ENCODE measurements at regions not wholly inside any gene's neighbourhood (a gene's known extent, or its start where the extent isn't known, plus 50 kb on each side); places are given as distances from the start of the nearest gene placed in this dataset.

DNA sequence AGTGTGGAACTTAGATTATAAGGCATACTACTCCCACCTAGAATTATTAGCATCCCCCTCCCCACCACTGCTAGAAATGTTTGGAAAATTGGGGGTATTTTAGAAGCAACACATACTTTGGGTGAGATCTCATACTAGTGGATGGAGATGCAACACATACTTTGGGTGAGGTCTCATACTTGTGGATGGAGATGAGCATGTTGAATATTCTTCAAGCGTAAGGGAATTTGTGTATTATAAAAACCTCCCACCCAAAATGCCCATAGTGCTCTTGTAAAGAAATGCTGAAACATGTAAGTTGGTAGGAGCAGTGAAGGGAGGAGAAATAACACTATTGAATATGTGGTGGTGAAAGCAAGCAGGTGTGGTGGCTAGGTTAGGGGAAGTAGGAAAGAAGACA lies 124.0 kb upstream of the EPHA3 start:
- no peak overlapping the region for H3K9ac ChIP-seq (replicated peaks in 1 of 4; ENCODE audit: extremely low read depth in 1 of 4, low read depth in 3 of 4, low read length in 3 of 4)
- no peak overlapping the region for H2BK12ac ChIP-seq (ENCODE audit: low read depth, low read length)
- no peak overlapping the region for H3K18ac ChIP-seq (ENCODE audit: extremely low read depth, low read length)
- H4K20me1 ChIP-seq (replicated peaks in 1 of 2; ENCODE audit: control insufficient read depth in 1 of 2, insufficient read depth in 2 of 2, low read length in 2 of 2) = no peaks in the 10 kb centered on the region
- no peaks in the 10 kb centered on the region for H3K79me2 ChIP-seq (ENCODE audit: control insufficient read depth in 1 of 2, insufficient read depth in 2 of 2, low read length in 2 of 2)
- H3K56ac ChIP-seq (replicated peaks; ENCODE audit: insufficient read length, low read depth, low read length) = no peak overlapping the region
- no peak overlapping the region for H2BK20ac ChIP-seq (ENCODE audit: low read length)
- H4K91ac ChIP-seq (replicated peaks; ENCODE audit: insufficient read length, low read length) = no peak overlapping the region
- H3K79me1 ChIP-seq (ENCODE audit: low read depth, low read length) = no peaks in the 10 kb centered on the region
- H3K4me1 ChIP-seq (replicated peaks in 1 of 4; ENCODE audit: control insufficient read depth in 3 of 4, insufficient read depth in 4 of 4, low read length in 3 of 4) = no peaks in the 10 kb centered on the region
- no peak overlapping the region for H3K14ac ChIP-seq (ENCODE audit: insufficient read length)
- H4K5ac ChIP-seq (ENCODE audit: insufficient read length, low read depth, low read length) = no peak overlapping the region
- H3K36me3 ChIP-seq (ENCODE audit: control insufficient read depth in 2 of 4, insufficient read depth in 4 of 4, low read length in 3 of 4) = no peaks in the 10 kb centered on the region
- no peak overlapping the region for H3K23ac ChIP-seq (ENCODE audit: insufficient read length)
- DNase-seq (ENCODE audit: low read depth in 1 of 2, low spot score in 2 of 2) = no peak
- H2BK120ac ChIP-seq (replicated peaks; ENCODE audit: low read depth, low read length) = no peak overlapping the region
- FAIRE-seq = no peak
- no peaks in the 10 kb centered on the region for H3K9me3 ChIP-seq (ENCODE audit: insufficient read depth in 2 of 2, low read depth in 1 of 2, low read length in 1 of 2)
- no peaks in the 10 kb centered on the region for H3K27me3 ChIP-seq (replicated peaks in 1 of 4; ENCODE audit: control insufficient read depth in 3 of 4, extremely low read depth in 1 of 4, insufficient read depth in 3 of 4, low read length in 3 of 4)
- ChIA-PET POLR2A (ENCODE audit: partially characterized antibody) (no interaction called here), CTCF (ENCODE audit: partially characterized antibody) (no interaction called here)
- TF ChIP-seq NRF1 (IDR thresholded peaks at IDR 0.05; ENCODE audit: low read depth, low read length) = no peak
- TF ChIP-seq, protein P1, sequence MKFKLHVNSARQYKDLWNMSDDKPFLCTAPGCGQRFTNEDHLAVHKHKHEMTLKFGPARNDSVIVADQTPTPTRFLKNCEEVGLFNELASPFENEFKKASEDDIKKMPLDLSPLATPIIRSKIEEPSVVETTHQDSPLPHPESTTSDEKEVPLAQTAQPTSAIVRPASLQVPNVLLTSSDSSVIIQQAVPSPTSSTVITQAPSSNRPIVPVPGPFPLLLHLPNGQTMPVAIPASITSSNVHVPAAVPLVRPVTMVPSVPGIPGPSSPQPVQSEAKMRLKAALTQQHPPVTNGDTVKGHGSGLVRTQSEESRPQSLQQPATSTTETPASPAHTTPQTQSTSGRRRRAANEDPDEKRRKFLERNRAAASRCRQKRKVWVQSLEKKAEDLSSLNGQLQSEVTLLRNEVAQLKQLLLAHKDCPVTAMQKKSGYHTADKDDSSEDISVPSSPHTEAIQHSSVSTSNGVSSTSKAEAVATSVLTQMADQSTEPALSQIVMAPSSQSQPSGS (IDR thresholded peaks at IDR 0.05; ENCODE audit: low read length) = no peak
- no peak for TF ChIP-seq CEBPB (IDR thresholded peaks at IDR 0.05; ENCODE audit: low read depth, low read length)
- 95% methylated on average over 1 of the region's 1 CpG; no CpG with 5 or more reads in 1 of the 2 experiments for WGBS, 2 experiments (ENCODE audit: extremely low coverage in 1 of 2, insufficient coverage in 1 of 2, insufficient read length in 1 of 2, insufficient replicate concordance in 2 of 2, low coverage in 1 of 2, low lambda C conversion rate in 2 of 2, missing lambda C conversion rate in 1 of 2)
- H2BK15ac ChIP-seq (ENCODE audit: low read length) = no peak overlapping the region
- no peak overlapping the region for H2BK5ac ChIP-seq (ENCODE audit: low read depth, low read length)
- H3K4ac ChIP-seq (replicated peaks; ENCODE audit: insufficient read length, low read depth, low read length) = no peak overlapping the region
- H3K4me3 ChIP-seq (ENCODE audit: extremely low read depth in 1 of 4, insufficient read depth in 2 of 4, low read depth in 3 of 4, low read length in 4 of 4) = no peak overlapping the region
- H3K23me2 ChIP-seq (ENCODE audit: low read depth, low read length) = no peaks in the 10 kb centered on the region
- no peak overlapping the region for H3K27ac ChIP-seq (ENCODE audit: low read depth, low read length)
- H2AK5ac ChIP-seq (ENCODE audit: low read depth, low read length) = no peak overlapping the region
- H3K4me2 ChIP-seq (ENCODE audit: insufficient read depth in 1 of 2, low read depth in 2 of 2, low read length in 2 of 2) = no peak overlapping the region
- no peak overlapping the region for H4K8ac ChIP-seq (ENCODE audit: extremely low read depth, insufficient read depth, low read length)
- H2AFZ ChIP-seq (ENCODE audit: low read length) = no peak overlapping the region

Measured in H1 (cell line).